K562 (cell line): ENCODE measurements at regions not wholly inside any gene's neighbourhood (a gene's known extent, or its start where the extent isn't known, plus 50 kb on each side); places are given as distances from the start of the nearest gene placed in this dataset.

Source experiments
- ATF1 ChIP-seq, 2 experiments: fragments of 450-650 bp in 1 of 2; IDR thresholded peaks; 2 replicates each; pipeline ENCODE4 v1.6.1; 2016; ENCODE audit warnings: missing compliant biosample characterization in 1 of 2, missing genetic modification characterization in 1 of 2
- CREB3L1 ChIP-seq: fragments of 450-650 bp; IDR thresholded peaks from 2 replicates; pipeline ENCODE4 v1.6.1; 2014; ENCODE audit warnings: low read depth, mild to moderate bottlenecking, moderate library complexity, borderline replicate concordance
- E2F4 ChIP-seq: sonication (generic); formaldehyde crosslinking; IDR thresholded peaks from 2 replicates; pipeline ENCODE4 v1.8.0; 2022; ENCODE audit warnings: mild to moderate bottlenecking, low read depth, missing genetic modification reagents
- ETV1 ChIP-seq: fragments of 450-650 bp; conservative IDR thresholded peaks from 2 replicates; pipeline ENCODE4 v1.6.1; 2016; ENCODE audit warnings: missing genetic modification characterization, control low read depth, low read depth, missing compliant biosample characterization
- ETV5 ChIP-seq: sonication (generic); formaldehyde crosslinking; IDR thresholded peaks from 2 replicates; pipeline ENCODE4 v1.4.0; 2020; ENCODE audit warnings: low read depth, mild to moderate bottlenecking, missing genetic modification reagents
- FOXA1 ChIP-seq: fragments of 450-650 bp; IDR thresholded peaks from 2 replicates; pipeline ENCODE4 v1.6.1; 2016; ENCODE audit warnings: mild to moderate bottlenecking, borderline replicate concordance
- FOXM1 ChIP-seq, 2 experiments: fragments of 450-650 bp in 1 of 2; sonication (generic) in 1 of 2; formaldehyde crosslinking in 1 of 2; IDR thresholded peaks; 2 replicates each; pipeline versions ENCODE4 v1.6.1 to v1.9.0; 2017 to 2022; ENCODE audit warnings: low read depth in 2 of 2, mild to moderate bottlenecking in 2 of 2, missing genetic modification reagents in 1 of 2, moderate library complexity in 1 of 2
- GABPB1 ChIP-seq: sonication (generic); formaldehyde crosslinking; IDR thresholded peaks from 2 replicates; pipeline ENCODE4 v1.8.0; 2022; ENCODE audit warnings: mild to moderate bottlenecking, missing genetic modification reagents
- HNRNPUL1 ChIP-seq: fragments of 200-400 bp; formaldehyde crosslinking; IDR thresholded peaks from 2 replicates; pipeline ENCODE4 v1.6.1; 2017; ENCODE audit warnings: low read length
- KDM2B ChIP-seq: fragments of 250-450 bp; sonication (Bioruptor Pico); IDR thresholded peaks from 2 replicates; pipeline ENCODE4 v1.8.0; 2021; ENCODE audit warnings: mild to moderate bottlenecking, moderate library complexity
- PCBP2 ChIP-seq: fragments of 200-400 bp; formaldehyde crosslinking; IDR thresholded peaks from 2 replicates; pipeline ENCODE4 v1.6.1; 2018; ENCODE audit warnings: low read length, low read depth, mild to moderate bottlenecking, moderate library complexity; ENCODE audit not compliant: poor library complexity, severe bottlenecking
- POLR2B ChIP-seq: fragments of 450-650 bp; IDR thresholded peaks from 2 replicates; pipeline ENCODE4 v1.6.1; 2018; ENCODE audit warnings: low read depth; ENCODE audit not compliant: partially characterized antibody
- RB1 ChIP-seq: fragments of 450-650 bp; IDR thresholded peaks from 2 replicates; pipeline ENCODE4 v1.6.1; 2017; ENCODE audit warnings: low read depth, mild to moderate bottlenecking
- SAFB ChIP-seq: fragments of 200-400 bp; formaldehyde crosslinking; IDR thresholded peaks from 2 replicates; pipeline ENCODE4 v1.6.1; 2017; ENCODE audit warnings: low read depth, low read length, borderline replicate concordance
- SMC3 ChIP-seq: conservative IDR thresholded peaks from 2 replicates; pipeline ENCODE4 v1.6.1; 2011; ENCODE audit warnings: low read depth, low read length, improper control_type of control experiment; ENCODE audit not compliant: insufficient read depth
- SP2 ChIP-seq: IDR thresholded peaks from 2 replicates; pipeline ENCODE4 v1.6.1; 2011; ENCODE audit warnings: mild to moderate bottlenecking, low read depth, low read length, moderate library complexity; ENCODE audit not compliant: poor library complexity, severe bottlenecking; ENCODE audit errors: extremely low read depth
- STAG1 ChIP-seq: sonication (generic); formaldehyde crosslinking; IDR thresholded peaks from 2 replicates; pipeline ENCODE4 v1.5.0; 2020; ENCODE audit warnings: missing genetic modification reagents, borderline replicate concordance
- TEAD1 ChIP-seq, 2 experiments: fragments of 450-650 bp in 1 of 2; sonication (generic) in 1 of 2; formaldehyde crosslinking; IDR thresholded peaks; 2 replicates each; pipeline versions ENCODE4 v1.4.0 to v1.8.0; 2020 to 2022; ENCODE audit warnings: mild to moderate bottlenecking in 2 of 2, missing genetic modification reagents in 1 of 2
- TGIF2 ChIP-seq: sonication (generic); formaldehyde crosslinking; IDR thresholded peaks from 2 replicates; pipeline ENCODE4 v1.8.1; 2022; ENCODE audit warnings: mild to moderate bottlenecking, missing genetic modification reagents, moderate library complexity
- TRIM24 ChIP-seq, 2 experiments: fragments of 450-650 bp; IDR thresholded peaks; 2 replicates each; pipeline ENCODE4 v1.6.1; 2016
- ZFP30 ChIP-seq: fragments of 250-450 bp; sonication (Bioruptor Pico); IDR thresholded peaks from 2 replicates; pipeline ENCODE4 v1.8.0; 2022; ENCODE audit warnings: moderate library complexity, mild to moderate bottlenecking, inconsistent platforms, borderline replicate concordance
- ZNF133 ChIP-seq: fragments of 250-450 bp; sonication (Bioruptor Pico); IDR thresholded peaks from 2 replicates; pipeline ENCODE4 v1.4.0; 2020; ENCODE audit warnings: mild to moderate bottlenecking
- ZNF316 ChIP-seq: fragments of 450-650 bp; IDR thresholded peaks from 2 replicates; pipeline ENCODE4 v1.6.1; 2016
- ZNF449 ChIP-seq: fragments of 250-450 bp; sonication (Bioruptor Pico); IDR thresholded peaks from 2 replicates; pipeline ENCODE4 v1.8.0; 2022; ENCODE audit warnings: moderate library complexity, mild to moderate bottlenecking, inconsistent platforms
- ZNF780A ChIP-seq: fragments of 250-450 bp; sonication (Bioruptor Pico); IDR thresholded peaks from 2 replicates; pipeline ENCODE4 v1.5.0; 2021; ENCODE audit warnings: mild to moderate bottlenecking

GRCh38 chr6:1515280-1515679 is 94.4 kb upstream of the FOXC1 start (continued):
- TF ChIP-seq TRIM24 (IDR thresholded peaks at IDR 0.05) (no peak), ZNF133 (CRISPR knock-in tag) (no peak), ETV1 (tag) (peak; percentile 60), E2F4 (no peak), CREB3L1 (peak; percentile 61), KDM2B (CRISPR knock-in tag) (no peak), ZNF449 (no peak), ETV5 (no peak), POLR2B (no peak), PCBP2 (no peak), TGIF2 (CRISPR knock-in tag) (no peak), ATF1 (CRISPR knock-in tag; IDR thresholded peaks at IDR 0.05) (no peak), ATF1 (tag; IDR thresholded peaks at IDR 0.05) (peak; percentile 36; the same call in 1 of the 2 replicates), SP2 (no peak), TEAD1 (CRISPR knock-in tag; IDR thresholded peaks at IDR 0.05) (peak in 1 of 2 experiments; percentile 50; a peak in 1 of 4 replicates), SMC3 (no peak), ZNF780A (CRISPR knock-in tag) (no peak), ZNF316 (no peak), FOXA1 (no peak), FOXM1 (IDR thresholded peaks at IDR 0.05; ENCODE audit: low read depth) (no peak), FOXM1 (CRISPR knock-in tag; IDR thresholded peaks at IDR 0.05; ENCODE audit: low read depth) (no peak), RB1 (peak; percentile 86), STAG1 (no peak), HNRNPUL1 (no peak), SAFB (no peak), GABPB1 (CRISPR knock-in tag) (peak; percentile 41; the same call in 1 of the 2 replicates), ZFP30 (no peak)
